ENCODE measurements at regions not wholly inside any gene's neighbourhood (a gene's known extent, or its start where the extent isn't known, plus 50 kb on each side); places are given as distances from the start of the nearest gene placed in this dataset.

- no peak overlapping the region for H2AFZ ChIP-seq (ENCODE audit: low read length)
- H3K4me3 ChIP-seq (ENCODE audit: insufficient read depth, low read length), result no peak overlapping the region
- H3K36me3 ChIP-seq (ENCODE audit: insufficient read depth, low read length), result no peaks in the 10 kb centered on the region
- TF ChIP-seq CTCF (IDR thresholded peaks at IDR 0.05; ENCODE audit: extremely low read depth, low read depth, low read length), result no peak
- no peaks in the 10 kb centered on the region for H3K79me2 ChIP-seq (ENCODE audit: insufficient read depth, low read length)
- no peak overlapping the region for H3K4me2 ChIP-seq (ENCODE audit: insufficient read depth, low read length)
- H3K27me3 ChIP-seq (ENCODE audit: insufficient read depth, low read length), result no peaks in the 10 kb centered on the region
- H3K9me3 ChIP-seq (ENCODE audit: low read depth, low read length), result peaks cover 2% of the 10 kb centered on the region
- no peaks in the 10 kb centered on the region for H4K20me1 ChIP-seq (ENCODE audit: insufficient read depth, low read length)
- no peak overlapping the region for H3K27ac ChIP-seq (ENCODE audit: low read depth, low read length)
- DNase-seq (ENCODE audit: insufficient read length, low spot score, missing footprints), result peak; percentile 17
- no peaks in the 10 kb centered on the region for H3K4me1 ChIP-seq (ENCODE audit: insufficient read depth, low read length)
Observed at GRCh38 chr3:18886331-18886730, 262.0 kb upstream of the KCNH8 start.

GRCh38 chr3:18885612-18886011 is 262.7 kb upstream of the KCNH8 start:
- H3K27me3 ChIP-seq (ENCODE audit: insufficient read depth, low read length), result no peaks in the 10 kb centered on the region
- no peaks in the 10 kb centered on the region for H3K36me3 ChIP-seq (ENCODE audit: insufficient read depth, low read length)
- no peak overlapping the region for H3K4me3 ChIP-seq (ENCODE audit: insufficient read depth, low read length)
- no peak overlapping the region for H2AFZ ChIP-seq (ENCODE audit: low read length)
- DNase-seq (ENCODE audit: insufficient read length, low spot score, missing footprints), result no peak
- H3K79me2 ChIP-seq (ENCODE audit: insufficient read depth, low read length), result no peaks in the 10 kb centered on the region
- TF ChIP-seq CTCF (IDR thresholded peaks at IDR 0.05; ENCODE audit: extremely low read depth, low read depth, low read length), result no peak
- H3K27ac ChIP-seq (ENCODE audit: low read depth, low read length), result no peak overlapping the region
- no peaks in the 10 kb centered on the region for H3K4me1 ChIP-seq (ENCODE audit: insufficient read depth, low read length)
- H3K4me2 ChIP-seq (ENCODE audit: insufficient read depth, low read length), result no peak overlapping the region
- H4K20me1 ChIP-seq (ENCODE audit: insufficient read depth, low read length), result no peaks in the 10 kb centered on the region
- peaks cover 2% of the 10 kb centered on the region for H3K9me3 ChIP-seq (ENCODE audit: low read depth, low read length)

GRCh38 chr3:18883571-18883970 is 264.7 kb upstream of the KCNH8 start:
- H3K9me3 ChIP-seq (ENCODE audit: low read depth, low read length), result peaks cover 2% of the 10 kb centered on the region
- no peak overlapping the region for H3K4me2 ChIP-seq (ENCODE audit: insufficient read depth, low read length)
- H3K27me3 ChIP-seq (ENCODE audit: insufficient read depth, low read length), result no peaks in the 10 kb centered on the region
- no peaks in the 10 kb centered on the region for H3K79me2 ChIP-seq (ENCODE audit: insufficient read depth, low read length)
- H3K4me1 ChIP-seq (ENCODE audit: insufficient read depth, low read length), result no peaks in the 10 kb centered on the region
- H3K36me3 ChIP-seq (ENCODE audit: insufficient read depth, low read length), result no peaks in the 10 kb centered on the region
- no peak overlapping the region for H2AFZ ChIP-seq (ENCODE audit: low read length)
- no peak overlapping the region for H3K4me3 ChIP-seq (ENCODE audit: insufficient read depth, low read length)
- DNase-seq (ENCODE audit: insufficient read length, low spot score, missing footprints), result no peak
- no peak for TF ChIP-seq CTCF (IDR thresholded peaks at IDR 0.05; ENCODE audit: extremely low read depth, low read depth, low read length)
- no peak overlapping the region for H3K27ac ChIP-seq (ENCODE audit: low read depth, low read length)
- no peaks in the 10 kb centered on the region for H4K20me1 ChIP-seq (ENCODE audit: insufficient read depth, low read length)

- Histone ChIP-seq H2AFZ (ENCODE audit: low read length) (no peak overlapping the region), H4K20me1 (ENCODE audit: insufficient read depth, low read length) (no peaks in the 10 kb centered on the region), H3K4me2 (ENCODE audit: insufficient read depth, low read length) (no peak overlapping the region), H3K4me3 (ENCODE audit: insufficient read depth, low read length) (no peak overlapping the region), H3K36me3 (ENCODE audit: insufficient read depth, low read length) (no peaks in the 10 kb centered on the region), H3K27ac (ENCODE audit: low read depth, low read length) (no peak overlapping the region), H3K27me3 (ENCODE audit: insufficient read depth, low read length) (no peaks in the 10 kb centered on the region), H3K79me2 (ENCODE audit: insufficient read depth, low read length) (no peaks in the 10 kb centered on the region), H3K9me3 (ENCODE audit: low read depth, low read length) (peaks cover 2% of the 10 kb centered on the region), H3K4me1 (ENCODE audit: insufficient read depth, low read length) (no peaks in the 10 kb centered on the region)
- DNase-seq (ENCODE audit: insufficient read length, low spot score, missing footprints), result no peak
- no peak for TF ChIP-seq CTCF (IDR thresholded peaks at IDR 0.05; ENCODE audit: extremely low read depth, low read depth, low read length)
Observed at GRCh38 chr3:18880691-18881090, 267.6 kb upstream of the KCNH8 start.

All from osteoblast (primary cell).